NCI-H1092 (cell line): ENCODE measurements at regions not wholly inside any gene's neighbourhood (a gene's known extent, or its start where the extent isn't known, plus 50 kb on each side); places are given as distances from the start of the nearest gene placed in this dataset.

Experiments used
- DNase-seq: peaks from one replicate; lab custom pipeline; 2025; lab: John Stamatoyannopoulos, UW

- no peak for DNase-seq
These were observed 277.6 kb downstream of the ZEB2 start for GRCh38 chr2:144242311-144242710.

GRCh38 chr2:144241801-144242200, 278.1 kb downstream of the ZEB2 start:
- DNase-seq, result no peak

- no peak for DNase-seq
These were observed 279.1 kb downstream of the ZEB2 start for GRCh38 chr2:144240656-144241339.

GRCh38 chr2:144239726-144240125, 280.2 kb downstream of the ZEB2 start:
- no peak for DNase-seq

- no peak for DNase-seq
These were observed 280.6 kb downstream of the ZEB2 start for GRCh38 chr2:144239306-144239705.

- DNase-seq, result peak; percentile 28
These were observed 281.9 kb downstream of the ZEB2 start for GRCh38 chr2:144237830-144238627.

GRCh38 chr2:144237108-144237507, 282.8 kb downstream of the ZEB2 start:
- DNase-seq, result no peak

GRCh38 chr2:144235050-144235449, 284.9 kb downstream of the ZEB2 start:
- DNase-seq, result no peak

- DNase-seq, result no peak
These were observed 285.4 kb downstream of the ZEB2 start for GRCh38 chr2:144234542-144234871.

GRCh38 chr2:144233733-144234541, 286.0 kb downstream of the ZEB2 start:
- DNase-seq, result no peak

GRCh38 chr2:144233317-144233716, 286.6 kb downstream of the ZEB2 start:
- no peak for DNase-seq

GRCh38 chr2:144230448-144231085, 289.4 kb downstream of the ZEB2 start:
- DNase-seq, result no peak

- no peak for DNase-seq
These were observed 289.9 kb downstream of the ZEB2 start for GRCh38 chr2:144230033-144230432.

GRCh38 chr2:144229296-144229695, 290.6 kb downstream of the ZEB2 start:
- DNase-seq, result no peak

GRCh38 chr2:144227427-144228105, 292.4 kb downstream of the ZEB2 start:
- DNase-seq, result no peak

- no peak for DNase-seq
These were observed 294.8 kb downstream of the ZEB2 start for GRCh38 chr2:144225076-144225475.

- no peak for DNase-seq
These were observed 295.4 kb downstream of the ZEB2 start for GRCh38 chr2:144224472-144224871.

GRCh38 chr2:144219979-144220378, 299.9 kb downstream of the ZEB2 start:
- no peak for DNase-seq

- peak; percentile 0 for DNase-seq
These were observed 301.9 kb downstream of the ZEB2 start for GRCh38 chr2:144217853-144218633.

- no peak for DNase-seq
These were observed 303.9 kb downstream of the ZEB2 start for GRCh38 chr2:144215701-144216675.
